Hepatocyte (in vitro differentiated cells): ENCODE measurements at regions not wholly inside any gene's neighbourhood (a gene's known extent, or its start where the extent isn't known, plus 50 kb on each side); places are given as distances from the start of the nearest gene placed in this dataset.
A peak's percentile ranks its signal among the peaks of the same experiment; 100 is the strongest.

Source experiments
- DNase-seq: peaks from one replicate; pipeline ENCODE4 v3.0.0-alpha.2; 2016; ENCODE audit warnings: low spot score
- H2AFZ ChIP-seq: fragments of 200-600 bp; sonication (generic); 2 replicates; pipeline ENCODE4 v1.6.0; 2016; ENCODE audit warnings: antibody characterized with exemption, mild to moderate bottlenecking
- H3K27ac ChIP-seq: fragments of 200-600 bp; sonication (generic); 2 replicates; pipeline ENCODE4 v1.5.1; 2016; ENCODE audit warnings: mild to moderate bottlenecking
- H3K27me3 ChIP-seq: fragments of 200-600 bp; sonication (generic); 2 replicates; pipeline ENCODE4 v1.6.1; 2016
- H3K36me3 ChIP-seq: fragments of 200-600 bp; sonication (generic); replicated peaks from 2 replicates; pipeline ENCODE4 v1.5.1; 2016; ENCODE audit warnings: low read depth; ENCODE audit not compliant: insufficient read depth
- H3K4me1 ChIP-seq: fragments of 200-600 bp; sonication (generic); 2 replicates; pipeline ENCODE4 v1.5.1; 2016; ENCODE audit warnings: mild to moderate bottlenecking, moderate library complexity; ENCODE audit not compliant: insufficient read depth
- H3K4me2 ChIP-seq: fragments of 200-600 bp; sonication (generic); 2 replicates; pipeline ENCODE4 v1.6.0; 2016
- H3K4me3 ChIP-seq: fragments of 200-600 bp; sonication (generic); 2 replicates; pipeline ENCODE4 v1.5.1; 2016; ENCODE audit warnings: mild to moderate bottlenecking
- H3K79me2 ChIP-seq: fragments of 200-600 bp; sonication (generic); 2 replicates; pipeline ENCODE4 v1.6.0; 2017; ENCODE audit warnings: mild to moderate bottlenecking
- H3K9me2 ChIP-seq: fragments of 200-600 bp; sonication (generic); replicated peaks from 2 replicates; pipeline ENCODE4 v1.6.0; 2017; ENCODE audit warnings: mild to moderate bottlenecking; ENCODE audit not compliant: insufficient read depth
- H3K9me3 ChIP-seq: fragments of 200-600 bp; sonication (generic); 2 replicates; pipeline ENCODE4 v1.5.1; 2016; ENCODE audit warnings: low read depth, mild to moderate bottlenecking
- H4K20me1 ChIP-seq: fragments of 200-600 bp; sonication (generic); 2 replicates; pipeline ENCODE4 v1.6.0; 2016; ENCODE audit warnings: mild to moderate bottlenecking; ENCODE audit not compliant: insufficient read depth, poor library complexity, severe bottlenecking
- EZH2 ChIP-seq: fragments of 200-600 bp; sonication (generic); IDR thresholded peaks from 2 replicates; pipeline ENCODE4 v1.6.1; 2016; ENCODE audit warnings: antibody characterized with exemption, mild to moderate bottlenecking, borderline replicate concordance
- EZH2phosphoT487 ChIP-seq: fragments of 200-600 bp; sonication (generic); IDR thresholded peaks from one replicate; pipeline ENCODE4 v1.6.1; 2018; ENCODE audit warnings: antibody characterized with exemption, mild to moderate bottlenecking, low read depth, moderate library complexity; ENCODE audit not compliant: unreplicated experiment, severe bottlenecking
- WGBS: methylation state at CpG from one replicate; pipeline ENCODE4 v1.1.6; 2016; ENCODE audit warnings: low lambda C conversion rate; ENCODE audit errors: missing lambda C conversion rate; 5-methylcytosine and 5-hydroxymethylcytosine counted together
- TF ChIP-seq, protein P1 (sequence below): fragments of 200-600 bp; sonication (generic); IDR thresholded peaks from 2 replicates; pipeline ENCODE4 v1.5.1; 2016; ENCODE audit warnings: antibody characterized with exemption, mild to moderate bottlenecking; ENCODE audit not compliant: poor library complexity

DNA sequence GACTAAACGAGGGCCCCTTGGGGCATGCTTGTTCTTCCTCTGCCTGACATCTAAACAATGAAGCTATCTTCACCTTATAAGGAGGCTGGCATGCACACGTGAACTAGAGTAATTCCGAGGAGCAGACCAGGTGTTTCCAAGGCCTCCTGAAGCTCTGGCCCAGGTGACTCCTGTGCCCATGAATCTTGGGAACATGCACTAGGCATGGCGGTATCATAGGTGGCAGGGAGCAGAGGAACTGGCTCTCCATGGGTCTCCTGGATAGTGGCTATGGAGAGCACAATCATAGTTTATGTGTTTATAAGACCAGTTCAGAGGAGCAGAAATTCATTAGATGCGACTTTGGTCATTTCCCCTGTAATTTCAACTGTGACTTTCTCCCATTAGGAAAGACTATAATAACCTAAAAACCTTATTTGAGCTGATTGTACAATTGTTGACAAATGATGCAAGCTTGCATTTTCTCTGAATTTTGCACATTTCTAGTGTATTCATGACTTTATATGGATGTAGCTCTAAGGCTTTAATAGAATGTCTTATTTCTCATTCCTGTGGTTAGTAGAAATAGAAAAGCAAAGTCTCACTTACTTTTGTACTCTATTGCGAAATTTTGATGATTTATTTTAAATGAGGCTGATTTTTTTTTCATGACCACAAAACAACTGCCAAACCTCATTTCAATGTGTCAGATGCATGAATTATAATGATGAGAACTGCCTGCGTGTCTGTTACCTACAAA lies 135.3 kb upstream of the RPS23 start:
- no peak overlapping the region for H3K4me2 ChIP-seq
- H3K27ac ChIP-seq, result no peak overlapping the region
- H3K36me3 ChIP-seq, result no peaks in the 10 kb centered on the region
- no peak for DNase-seq
- H3K4me1 ChIP-seq, result peaks cover 8% of the 10 kb centered on the region
- H3K79me2 ChIP-seq, result no peaks in the 10 kb centered on the region
- H4K20me1 ChIP-seq, result no peaks in the 10 kb centered on the region
- H3K27me3 ChIP-seq, result no peaks in the 10 kb centered on the region
- TF ChIP-seq EZH2, result no peak
- TF ChIP-seq, protein P1, sequence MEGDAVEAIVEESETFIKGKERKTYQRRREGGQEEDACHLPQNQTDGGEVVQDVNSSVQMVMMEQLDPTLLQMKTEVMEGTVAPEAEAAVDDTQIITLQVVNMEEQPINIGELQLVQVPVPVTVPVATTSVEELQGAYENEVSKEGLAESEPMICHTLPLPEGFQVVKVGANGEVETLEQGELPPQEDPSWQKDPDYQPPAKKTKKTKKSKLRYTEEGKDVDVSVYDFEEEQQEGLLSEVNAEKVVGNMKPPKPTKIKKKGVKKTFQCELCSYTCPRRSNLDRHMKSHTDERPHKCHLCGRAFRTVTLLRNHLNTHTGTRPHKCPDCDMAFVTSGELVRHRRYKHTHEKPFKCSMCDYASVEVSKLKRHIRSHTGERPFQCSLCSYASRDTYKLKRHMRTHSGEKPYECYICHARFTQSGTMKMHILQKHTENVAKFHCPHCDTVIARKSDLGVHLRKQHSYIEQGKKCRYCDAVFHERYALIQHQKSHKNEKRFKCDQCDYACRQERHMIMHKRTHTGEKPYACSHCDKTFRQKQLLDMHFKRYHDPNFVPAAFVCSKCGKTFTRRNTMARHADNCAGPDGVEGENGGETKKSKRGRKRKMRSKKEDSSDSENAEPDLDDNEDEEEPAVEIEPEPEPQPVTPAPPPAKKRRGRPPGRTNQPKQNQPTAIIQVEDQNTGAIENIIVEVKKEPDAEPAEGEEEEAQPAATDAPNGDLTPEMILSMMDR, result no peak
- TF ChIP-seq EZH2phosphoT487, result no peak
- H2AFZ ChIP-seq, result no peak overlapping the region
- H3K9me3 ChIP-seq, result no peaks in the 10 kb centered on the region
- 72% methylated on average over 7 of the region's 7 CpGs for WGBS
- no peak overlapping the region for H3K4me3 ChIP-seq
- H3K9me2 ChIP-seq, result no peaks in the 10 kb centered on the region

DNA sequence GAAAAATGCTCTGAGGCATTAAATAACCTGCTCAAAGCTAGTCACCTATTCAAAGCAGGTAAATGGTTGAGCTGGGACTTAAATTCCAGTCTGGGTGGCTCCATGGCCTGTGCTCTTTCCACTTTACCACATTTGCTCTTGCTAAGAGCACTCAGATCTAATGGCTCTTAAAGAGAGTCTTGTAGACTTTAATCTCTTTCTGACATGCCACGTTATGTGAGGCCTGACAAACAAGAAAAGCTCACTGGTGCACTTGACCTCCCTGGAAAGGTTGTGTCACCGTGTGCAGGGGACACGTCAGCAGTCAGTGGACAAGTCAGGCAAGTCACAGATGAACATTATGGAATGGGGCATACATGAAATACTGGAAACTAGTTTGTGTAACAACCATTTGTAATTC lies 129.9 kb upstream of the RPS23 start:
- no peak overlapping the region for H3K4me3 ChIP-seq
- peak overlapping the region; percentile 18 for H3K27ac ChIP-seq
- no peaks in the 10 kb centered on the region for H4K20me1 ChIP-seq
- H3K27me3 ChIP-seq, result no peaks in the 10 kb centered on the region
- H3K79me2 ChIP-seq, result no peaks in the 10 kb centered on the region
- no peak overlapping the region for H3K4me2 ChIP-seq
- no peaks in the 10 kb centered on the region for H3K4me1 ChIP-seq
- H3K9me3 ChIP-seq, result peaks cover 4% of the 10 kb centered on the region
- no peak overlapping the region for H2AFZ ChIP-seq
- TF ChIP-seq, protein P1, result no peak
- no peak for TF ChIP-seq EZH2
- TF ChIP-seq EZH2phosphoT487, result no peak
- 70% methylated on average over 3 of the region's 3 CpGs for whole genome bisulfite sequencing
- DNase-seq, result no peak
- H3K36me3 ChIP-seq, result no peaks in the 10 kb centered on the region
- no peaks in the 10 kb centered on the region for H3K9me2 ChIP-seq

DNA sequence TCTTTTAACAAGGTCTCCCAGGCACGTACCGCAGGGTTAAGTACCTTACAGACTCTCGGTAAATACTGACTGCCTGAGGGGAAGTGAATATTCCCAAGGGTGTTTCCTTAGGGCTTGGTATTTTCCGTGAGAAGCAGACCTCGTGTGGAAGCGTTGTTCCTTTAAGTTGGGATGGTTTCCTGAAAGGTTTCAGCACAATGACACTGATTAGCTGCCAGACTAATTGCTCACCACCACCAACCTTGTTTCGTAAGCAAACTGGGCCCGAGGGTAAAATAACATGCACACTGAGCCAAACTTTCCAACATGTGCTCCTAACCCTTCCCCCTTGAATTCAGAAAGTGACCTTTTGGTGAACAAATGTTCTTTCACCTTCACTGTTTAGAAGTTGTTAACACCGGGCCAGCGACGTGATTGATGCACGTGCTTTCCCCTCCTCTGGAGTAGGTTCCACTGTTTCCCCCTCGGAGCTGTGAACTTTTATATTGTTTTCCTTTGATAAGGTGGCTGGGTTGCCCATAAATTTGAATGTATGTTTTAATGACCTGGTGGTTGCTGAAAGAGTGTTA lies 128.1 kb upstream of the RPS23 start:
- Histone ChIP-seq H3K4me2 (no peak overlapping the region), H3K27me3 (no peaks in the 10 kb centered on the region), H3K9me2 (no peaks in the 10 kb centered on the region), H4K20me1 (no peaks in the 10 kb centered on the region), H3K4me3 (no peak overlapping the region), H3K36me3 (no peaks in the 10 kb centered on the region), H2AFZ (no peak overlapping the region), H3K79me2 (no peaks in the 10 kb centered on the region), H3K4me1 (no peaks in the 10 kb centered on the region), H3K9me3 (peaks cover 4% of the 10 kb centered on the region), H3K27ac (peak overlapping the region; percentile 29)
- no peak for DNase-seq
- WGBS, result 63% methylated on average over 13 of the region's 13 CpGs
- TF ChIP-seq, protein P1, result no peak
- TF ChIP-seq EZH2phosphoT487, result no peak
- TF ChIP-seq EZH2, result no peak
